ENCODE measurements at regions not wholly inside any gene's neighbourhood (a gene's known extent, or its start where the extent isn't known, plus 50 kb on each side); places are given as distances from the start of the nearest gene placed in this dataset.

DNA sequence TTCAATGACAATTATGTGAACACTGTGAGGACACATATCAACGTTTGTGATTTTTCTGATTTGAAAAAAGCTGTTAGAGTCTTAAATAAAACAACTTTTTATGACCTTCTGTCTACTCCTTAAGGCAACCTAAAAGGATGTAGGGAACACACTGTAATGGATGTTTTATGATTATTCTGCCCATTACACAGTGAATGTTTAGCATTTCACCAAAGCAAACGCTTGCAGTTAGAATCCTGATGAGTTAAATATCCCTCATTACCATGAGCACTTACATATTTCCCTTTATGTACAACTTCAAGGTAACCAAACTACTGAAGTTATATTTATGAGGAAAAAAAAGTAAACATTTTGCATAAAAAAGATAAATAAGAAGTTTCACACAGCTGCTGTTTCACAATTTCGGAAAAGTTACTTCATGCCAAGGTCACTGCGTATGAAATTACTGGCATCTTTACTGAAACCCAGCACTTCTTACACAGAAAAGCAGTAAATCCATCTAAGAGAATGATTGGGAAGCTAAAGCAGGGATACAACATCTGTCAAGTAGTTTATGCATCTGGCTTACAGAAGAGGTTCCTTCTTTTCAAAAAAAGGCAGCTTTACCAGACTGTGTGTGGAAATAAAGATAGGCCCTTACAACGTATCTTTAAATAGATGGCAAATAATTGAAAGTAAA is 733.7 kb upstream of the ATXN8OS start:
- in situ Hi-C loops (cut with MboI), result no loop called here

GRCh38 chr13:69363360-69363759 is 744.3 kb upstream of the ATXN8OS start:
- no peak overlapping the region for H3K27ac ChIP-seq
- 8% methylated on average over 3 of the region's 3 CpGs for WGBS, 2 experiments (ENCODE audit: low coverage in 1 of 2, low lambda C conversion rate in 2 of 2, missing lambda C conversion rate in 2 of 2)
- H3K4me2 ChIP-seq (ENCODE audit: unreplicated experiment), result no peak overlapping the region
- no peaks in the 10 kb centered on the region for H3K79me2 ChIP-seq (ENCODE audit: insufficient read depth)
- in situ Hi-C loops (cut with MboI), result no loop called here
- no peak for DNase-seq
- no peaks in the 10 kb centered on the region for H4K20me1 ChIP-seq (ENCODE audit: insufficient read depth)
- no peak overlapping the region for H2AFZ ChIP-seq
- H3K4me3 ChIP-seq, result no peak overlapping the region
- H3K9me3 ChIP-seq (ENCODE audit: low read depth), result no peaks in the 10 kb centered on the region
- H3F3A ChIP-seq (ENCODE audit: insufficient read depth), result no peaks in the 10 kb centered on the region
- H3K9me2 ChIP-seq (ENCODE audit: insufficient read depth), result no peaks in the 10 kb centered on the region
- no peaks in the 10 kb centered on the region for H3K36me3 ChIP-seq (ENCODE audit: low read depth)
- H3K9ac ChIP-seq, result no peak overlapping the region
- no peak for TF ChIP-seq EZH2 (IDR thresholded peaks at IDR 0.05; ENCODE audit: insufficient read depth, poor library complexity, severe bottlenecking)
- TF ChIP-seq EZH2phosphoT487 (IDR thresholded peaks at IDR 0.05; ENCODE audit: insufficient read depth, low read depth), result no peak
- H3K4me1 ChIP-seq (ENCODE audit: insufficient read depth), result no peaks in the 10 kb centered on the region
- H3K27me3 ChIP-seq (replicated peaks; ENCODE audit: insufficient read depth), result no peaks in the 10 kb centered on the region

More for the DNA sequence above, 733.7 kb upstream of the ATXN8OS start:
- no peaks in the 10 kb centered on the region for H3K4me1 ChIP-seq (ENCODE audit: insufficient read depth)
- H3K27ac ChIP-seq, result no peak overlapping the region
- H3K9ac ChIP-seq, result no peak overlapping the region
- H3K4me2 ChIP-seq (ENCODE audit: unreplicated experiment), result no peak overlapping the region
- no peak for DNase-seq
- no peaks in the 10 kb centered on the region for H3K9me2 ChIP-seq (ENCODE audit: insufficient read depth)
- 6 to 8% methylated on average over 5 of the region's 5 CpGs for WGBS, 2 experiments (ENCODE audit: low coverage in 1 of 2, low lambda C conversion rate in 2 of 2, missing lambda C conversion rate in 2 of 2)
- H3F3A ChIP-seq (ENCODE audit: insufficient read depth), result no peaks in the 10 kb centered on the region
- no peaks in the 10 kb centered on the region for H4K20me1 ChIP-seq (ENCODE audit: insufficient read depth)
- H2AFZ ChIP-seq, result no peak overlapping the region
- H3K79me2 ChIP-seq (ENCODE audit: insufficient read depth), result no peaks in the 10 kb centered on the region
- H3K9me3 ChIP-seq (ENCODE audit: low read depth), result no peaks in the 10 kb centered on the region
- H3K36me3 ChIP-seq (ENCODE audit: low read depth), result no peaks in the 10 kb centered on the region
- no peak overlapping the region for H3K4me3 ChIP-seq
- no peaks in the 10 kb centered on the region for H3K27me3 ChIP-seq (replicated peaks; ENCODE audit: insufficient read depth)
- TF ChIP-seq EZH2phosphoT487 (IDR thresholded peaks at IDR 0.05; ENCODE audit: insufficient read depth, low read depth) (no peak), EZH2 (IDR thresholded peaks at IDR 0.05; ENCODE audit: insufficient read depth, poor library complexity, severe bottlenecking) (no peak)

DNA sequence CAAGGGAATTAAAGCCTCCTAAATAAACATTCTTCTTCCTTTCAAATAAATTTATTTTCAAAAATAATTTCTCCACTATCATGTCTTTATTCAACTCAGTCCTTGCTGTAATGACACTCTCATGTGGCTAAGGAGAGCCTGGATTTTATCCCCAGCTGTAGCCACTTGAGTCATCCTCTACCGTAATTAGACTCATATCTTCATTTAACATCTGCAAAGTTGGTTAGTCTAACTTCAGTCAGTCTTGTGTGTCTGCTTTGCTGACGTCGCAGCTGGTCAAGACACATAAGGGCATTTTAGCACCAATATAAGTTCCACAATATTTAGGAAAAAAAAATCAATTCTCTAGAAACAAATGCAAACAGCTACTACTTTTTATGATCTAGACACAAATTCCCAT is 776.4 kb upstream of the ATXN8OS start:
- in situ Hi-C loops (cut with MboI), result no loop called here
- no peaks in the 10 kb centered on the region for H3K4me1 ChIP-seq (ENCODE audit: insufficient read depth)
- H3K4me3 ChIP-seq, result no peak overlapping the region
- H2AFZ ChIP-seq, result no peak overlapping the region
- no peak overlapping the region for H3K27ac ChIP-seq
- no peaks in the 10 kb centered on the region for H3K36me3 ChIP-seq (ENCODE audit: low read depth)
- H3K4me2 ChIP-seq (ENCODE audit: unreplicated experiment), result no peak overlapping the region
- H3K79me2 ChIP-seq (ENCODE audit: insufficient read depth), result no peaks in the 10 kb centered on the region
- TF ChIP-seq EZH2 (IDR thresholded peaks at IDR 0.05; ENCODE audit: insufficient read depth, poor library complexity, severe bottlenecking) (no peak), EZH2phosphoT487 (IDR thresholded peaks at IDR 0.05; ENCODE audit: insufficient read depth, low read depth) (no peak)
- no peaks in the 10 kb centered on the region for H4K20me1 ChIP-seq (ENCODE audit: insufficient read depth)
- H3F3A ChIP-seq (ENCODE audit: insufficient read depth), result no peaks in the 10 kb centered on the region
- no peaks in the 10 kb centered on the region for H3K9me3 ChIP-seq (ENCODE audit: low read depth)
- H3K9ac ChIP-seq, result no peak overlapping the region
- H3K27me3 ChIP-seq (replicated peaks; ENCODE audit: insufficient read depth), result no peaks in the 10 kb centered on the region
- no peaks in the 10 kb centered on the region for H3K9me2 ChIP-seq (ENCODE audit: insufficient read depth)
- WGBS, 2 experiments (ENCODE audit: low coverage in 1 of 2, low lambda C conversion rate in 2 of 2, missing lambda C conversion rate in 2 of 2), result 3 to 13% methylated on average over 3 of the region's 3 CpGs
- no peak for DNase-seq

DNA sequence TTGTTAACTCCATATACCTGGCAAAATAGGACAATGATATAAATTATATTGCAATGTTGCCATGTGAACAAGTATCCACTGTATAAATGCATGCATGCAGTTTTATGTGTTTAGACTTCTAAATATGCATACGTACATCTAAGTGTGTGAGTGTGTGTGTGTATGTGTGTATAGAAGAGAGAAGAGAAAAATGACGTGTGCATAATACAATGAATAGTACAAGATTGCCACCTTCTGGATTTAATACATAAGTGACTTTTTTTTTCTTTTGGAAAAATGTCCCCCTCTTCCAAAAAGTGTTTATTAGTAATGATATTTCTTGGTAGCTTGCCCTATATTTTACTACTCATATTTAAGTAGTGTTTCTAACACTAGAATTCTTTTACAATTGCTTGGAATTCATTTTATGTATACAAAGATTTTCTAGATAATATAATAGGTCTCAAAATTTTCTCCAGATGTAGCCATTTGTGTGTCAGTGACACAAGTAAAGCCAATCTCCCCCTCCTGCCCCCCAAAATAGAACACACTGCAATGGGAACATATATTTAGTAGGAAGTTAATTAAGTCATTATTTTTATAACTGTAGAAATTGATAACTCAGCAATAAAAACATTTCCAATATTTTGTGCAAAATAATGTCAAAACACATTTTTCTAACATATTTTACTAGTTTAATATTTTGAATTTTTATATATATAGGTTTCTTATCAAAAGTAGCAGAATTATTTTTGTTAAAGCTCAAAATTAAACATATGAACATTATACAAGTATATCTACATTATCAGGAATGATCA is 783.3 kb upstream of the ATXN8OS start:
- Histone ChIP-seq H3K4me3 (no peak overlapping the region), H3K4me1 (ENCODE audit: insufficient read depth) (no peaks in the 10 kb centered on the region), H3K27me3 (replicated peaks; ENCODE audit: insufficient read depth) (no peaks in the 10 kb centered on the region), H3K27ac (no peak overlapping the region), H4K20me1 (ENCODE audit: insufficient read depth) (no peaks in the 10 kb centered on the region; the same call in 1 of the 2 replicates), H3K9me3 (ENCODE audit: low read depth) (peaks cover 6% of the 10 kb centered on the region), H2AFZ (no peak overlapping the region), H3K4me2 (ENCODE audit: unreplicated experiment) (no peak overlapping the region), H3K79me2 (ENCODE audit: insufficient read depth) (no peaks in the 10 kb centered on the region), H3K9ac (no peak overlapping the region), H3K9me2 (ENCODE audit: insufficient read depth) (no peaks in the 10 kb centered on the region), H3K36me3 (ENCODE audit: low read depth) (no peaks in the 10 kb centered on the region), H3F3A (ENCODE audit: insufficient read depth) (no peaks in the 10 kb centered on the region)
- no peak for TF ChIP-seq EZH2phosphoT487 (IDR thresholded peaks at IDR 0.05; ENCODE audit: insufficient read depth, low read depth)
- no peak for TF ChIP-seq EZH2 (IDR thresholded peaks at IDR 0.05; ENCODE audit: insufficient read depth, poor library complexity, severe bottlenecking)
- 3 to 5% methylated on average over 2 of the region's 2 CpGs for WGBS, 2 experiments (ENCODE audit: low coverage in 1 of 2, low lambda C conversion rate in 2 of 2, missing lambda C conversion rate in 2 of 2)
- in situ Hi-C loops (cut with MboI), result no loop called here
- DNase-seq, result no peak

Measured in GM23248 (cell line).